Keratinocyte (primary cell): ENCODE measurements at regions not wholly inside any gene's neighbourhood (a gene's known extent, or its start where the extent isn't known, plus 50 kb on each side); places are given as distances from the start of the nearest gene placed in this dataset.

Experiments used
- DNase-seq: peaks from one replicate; pipeline ENCODE4 v3.0.0-alpha.2; 2011; ENCODE audit warnings: low read depth, missing footprints, low spot score
- FAIRE-seq: peaks from 2 replicates; lab custom pipeline; 2011; peaks lifted over from hg19 to GRCh38; lab: Jason Lieb, UNC
- H2AFZ ChIP-seq: 2 replicates; pipeline ENCODE4 v1.6.0; 2012; ENCODE audit warnings: low read length, control low read depth, inconsistent platforms; ENCODE audit not compliant: control insufficient read depth
- H3K27ac ChIP-seq: 2 replicates; pipeline ENCODE4 v1.5.1; 2011; ENCODE audit warnings: low read length; ENCODE audit not compliant: control insufficient read depth, insufficient read depth
- H3K27me3 ChIP-seq: 3 replicates; pipeline ENCODE4 v1.6.0; 2011; ENCODE audit warnings: low read length; ENCODE audit not compliant: control insufficient read depth, insufficient read depth; ENCODE audit errors: extremely low read depth
- H3K36me3 ChIP-seq, 2 experiments: 2 replicates in 1 of 2; 3 replicates in 1 of 2; pipeline ENCODE4 v1.5.1; 2011; ENCODE audit warnings: low read length in 2 of 2, mild to moderate bottlenecking in 1 of 2; ENCODE audit not compliant: control insufficient read depth in 2 of 2, insufficient read depth in 2 of 2; ENCODE audit errors: extremely low read depth in 1 of 2
- H3K4me1 ChIP-seq: 3 replicates; pipeline ENCODE4 v1.5.1; 2011; ENCODE audit warnings: low read length; ENCODE audit not compliant: control insufficient read depth, insufficient read depth; ENCODE audit errors: extremely low read depth
- H3K4me2 ChIP-seq: 3 replicates; pipeline ENCODE4 v1.6.0; 2011; ENCODE audit warnings: low read depth, low read length; ENCODE audit not compliant: control insufficient read depth, insufficient read depth; ENCODE audit errors: extremely low read depth
- H3K4me3 ChIP-seq, 3 experiments: fragments of 200-600 bp in 1 of 3; sonication (generic) in 1 of 3; 2 replicates in 2 of 3; 3 replicates in 1 of 3; pipeline ENCODE4 v1.5.1; 2011 to 2016; ENCODE audit warnings: low read length in 3 of 3, mild to moderate bottlenecking in 3 of 3, control low read depth in 2 of 3, inconsistent platforms in 1 of 3, low read depth in 1 of 3, mixed read lengths in 1 of 3, mixed run types in 1 of 3, moderate library complexity in 1 of 3; ENCODE audit not compliant: control insufficient read depth in 2 of 3, insufficient read depth in 2 of 3; ENCODE audit errors: extremely low read depth in 1 of 3
- H3K79me2 ChIP-seq: 2 replicates; pipeline ENCODE4 v1.6.0; 2012; ENCODE audit warnings: low read length; ENCODE audit not compliant: control insufficient read depth, insufficient read depth
- H3K9ac ChIP-seq: 3 replicates; pipeline ENCODE4 v1.6.0; 2011; ENCODE audit warnings: low read length; ENCODE audit not compliant: control insufficient read depth, insufficient read depth; ENCODE audit errors: extremely low read depth
- H3K9me1 ChIP-seq: 3 replicates; pipeline ENCODE4 v1.6.0; 2011; ENCODE audit warnings: low read length; ENCODE audit not compliant: control insufficient read depth, insufficient read depth; ENCODE audit errors: extremely low read depth
- H3K9me3 ChIP-seq: 2 replicates; pipeline ENCODE4 v1.5.1; 2012; ENCODE audit warnings: low read depth, low read length; ENCODE audit not compliant: control insufficient read depth
- H4K20me1 ChIP-seq: 3 replicates; pipeline ENCODE4 v1.6.0; 2011; ENCODE audit warnings: low read length; ENCODE audit not compliant: control insufficient read depth, insufficient read depth; ENCODE audit errors: extremely low read depth
- EZH2 ChIP-seq: IDR thresholded peaks from one replicate; pipeline ENCODE4 v1.6.1; 2012; ENCODE audit warnings: inconsistent platforms, mild to moderate bottlenecking, low read length, moderate library complexity
- dilution Hi-C: fragments of 300-500 bp; cut with MboI; formaldehyde crosslinking; loops from one replicate; pipeline ENCODE4 v1.7.0; 2020; ENCODE audit warnings: low sequenced_read_pairs; ENCODE audit not compliant: extremely low pct_ligation_motif_present
- TF ChIP-seq, protein P1 (sequence below), 3 experiments: IDR thresholded peaks in 1 of 3; conservative IDR thresholded peaks in 1 of 3; optimal IDR thresholded peaks in 1 of 3; 2 replicates in 2 of 3; 3 replicates in 1 of 3; pipeline versions ENCODE3 to v1.5.1; 2011; ENCODE audit warnings: low read length in 3 of 3, mild to moderate bottlenecking in 3 of 3, moderate library complexity in 2 of 3, control low read depth in 1 of 3, inconsistent platforms in 1 of 3; ENCODE audit not compliant: insufficient read depth in 2 of 3; ENCODE audit errors: extremely low read depth in 1 of 3

GRCh38 chr20:39195582-39196021 is 233.5 kb downstream of the DHX35 start:
- Histone ChIP-seq H3K36me3 (no peaks in the 10 kb centered on the region), H3K27ac (no peak overlapping the region), H3K9ac (no peak overlapping the region), H2AFZ (no peak overlapping the region), H3K27me3 (no peaks in the 10 kb centered on the region), H3K79me2 (no peaks in the 10 kb centered on the region), H3K9me1 (no peaks in the 10 kb centered on the region), H3K4me3 (no peak overlapping the region), H3K9me3 (no peaks in the 10 kb centered on the region), H4K20me1 (no peaks in the 10 kb centered on the region), H3K4me1 (peaks cover 3% of the 10 kb centered on the region), H3K4me2 (no peak overlapping the region)
- no peak for FAIRE-seq
- DNase-seq = no peak
- dilution Hi-C loops = no loop called here
- no peak for TF ChIP-seq EZH2
- TF ChIP-seq, protein P1, sequence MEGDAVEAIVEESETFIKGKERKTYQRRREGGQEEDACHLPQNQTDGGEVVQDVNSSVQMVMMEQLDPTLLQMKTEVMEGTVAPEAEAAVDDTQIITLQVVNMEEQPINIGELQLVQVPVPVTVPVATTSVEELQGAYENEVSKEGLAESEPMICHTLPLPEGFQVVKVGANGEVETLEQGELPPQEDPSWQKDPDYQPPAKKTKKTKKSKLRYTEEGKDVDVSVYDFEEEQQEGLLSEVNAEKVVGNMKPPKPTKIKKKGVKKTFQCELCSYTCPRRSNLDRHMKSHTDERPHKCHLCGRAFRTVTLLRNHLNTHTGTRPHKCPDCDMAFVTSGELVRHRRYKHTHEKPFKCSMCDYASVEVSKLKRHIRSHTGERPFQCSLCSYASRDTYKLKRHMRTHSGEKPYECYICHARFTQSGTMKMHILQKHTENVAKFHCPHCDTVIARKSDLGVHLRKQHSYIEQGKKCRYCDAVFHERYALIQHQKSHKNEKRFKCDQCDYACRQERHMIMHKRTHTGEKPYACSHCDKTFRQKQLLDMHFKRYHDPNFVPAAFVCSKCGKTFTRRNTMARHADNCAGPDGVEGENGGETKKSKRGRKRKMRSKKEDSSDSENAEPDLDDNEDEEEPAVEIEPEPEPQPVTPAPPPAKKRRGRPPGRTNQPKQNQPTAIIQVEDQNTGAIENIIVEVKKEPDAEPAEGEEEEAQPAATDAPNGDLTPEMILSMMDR (optimal IDR thresholded peaks at IDR 0.05 in 1 of 3, IDR thresholded peaks at IDR 0.05 in 1 of 3, conservative IDR thresholded peaks at IDR 0.05 in 1 of 3; ENCODE audit: extremely low read depth in 1 of 3, insufficient read depth in 2 of 3, low read length in 3 of 3) = no peak

DNA sequence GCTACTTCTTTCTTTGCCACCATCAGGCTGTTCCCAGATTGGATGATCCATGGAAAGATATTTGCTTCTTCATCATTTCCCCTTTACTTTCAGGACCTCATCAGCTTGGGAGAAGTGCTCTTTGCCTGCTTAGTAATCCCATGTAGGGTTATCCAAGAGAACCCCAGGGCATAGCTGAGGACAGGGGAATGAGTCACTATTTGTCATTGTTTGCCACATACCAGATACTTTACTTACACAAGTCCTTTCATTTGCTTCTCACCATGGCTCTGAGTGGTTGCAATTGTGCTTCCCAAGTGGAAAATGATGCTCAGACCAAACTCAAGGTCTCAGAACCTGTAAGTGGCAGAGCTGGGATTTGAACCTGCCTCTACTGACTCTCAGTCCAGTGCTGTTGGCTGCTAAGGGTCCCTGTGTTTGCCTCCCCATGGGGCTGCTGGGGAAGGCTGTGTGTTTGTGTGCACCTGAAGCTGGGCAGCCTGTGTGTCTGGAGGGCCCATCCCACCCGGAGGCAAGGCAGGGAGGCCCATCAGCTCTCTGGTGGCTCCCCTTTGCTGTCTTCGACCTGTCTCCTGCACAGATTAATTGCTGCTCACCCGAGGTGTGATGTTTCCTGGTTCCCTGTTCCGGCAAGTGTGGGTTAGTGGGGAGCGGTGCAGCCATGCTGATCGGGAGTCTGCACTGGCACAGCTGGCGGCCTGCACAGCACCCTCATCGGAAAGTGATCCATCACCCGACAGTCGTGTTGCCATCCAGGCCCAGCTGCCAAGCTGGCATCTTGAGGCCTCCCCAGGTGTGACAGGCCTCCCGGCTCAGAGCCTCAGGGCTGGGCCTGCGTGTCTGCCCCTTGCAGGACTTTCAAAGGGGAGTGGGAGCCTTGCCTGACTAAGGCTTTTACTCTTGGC is 228.8 kb downstream of the DHX35 start:
- H3K4me2 ChIP-seq = no peak overlapping the region
- no peaks in the 10 kb centered on the region for H3K36me3 ChIP-seq
- dilution Hi-C loops = no loop called here
- H3K79me2 ChIP-seq = no peaks in the 10 kb centered on the region
- no peaks in the 10 kb centered on the region for H3K27me3 ChIP-seq
- H3K9me3 ChIP-seq = no peaks in the 10 kb centered on the region
- H3K4me1 ChIP-seq = peaks cover 6% of the 10 kb centered on the region
- no peaks in the 10 kb centered on the region for H3K9me1 ChIP-seq
- TF ChIP-seq, protein P1 (optimal IDR thresholded peaks at IDR 0.05 in 1 of 3, IDR thresholded peaks at IDR 0.05 in 1 of 3, conservative IDR thresholded peaks at IDR 0.05 in 1 of 3; ENCODE audit: extremely low read depth in 1 of 3, insufficient read depth in 2 of 3, low read length in 3 of 3) = no peak
- TF ChIP-seq EZH2 = no peak
- DNase-seq = peak; percentile 50
- no peak overlapping the region for H2AFZ ChIP-seq
- no peak overlapping the region for H3K9ac ChIP-seq
- no peaks in the 10 kb centered on the region for H4K20me1 ChIP-seq
- H3K4me3 ChIP-seq = no peak overlapping the region
- H3K27ac ChIP-seq = no peak overlapping the region
- FAIRE-seq = peak; percentile 83
